Right lobe of liver (tissue), 4 donors: ENCODE measurements at regions not wholly inside any gene's neighbourhood (a gene's known extent, or its start where the extent isn't known, plus 50 kb on each side); places are given as distances from the start of the nearest gene placed in this dataset.

Experiments used
- CTCF ChIP-seq, 4 donors: fragments of 200-600 bp in 3 of 4; fragments of 450-650 bp in 1 of 4; IDR thresholded peaks; one replicate each; pipeline versions ENCODE4 v1.5.1 to v1.8.0; 2016 to 2022; ENCODE audit warnings: antibody characterized with exemption in 4 of 4, mild to moderate bottlenecking in 2 of 4
- POLR2A ChIP-seq: fragments of 450-650 bp; IDR thresholded peaks from one replicate; pipeline ENCODE4 v1.6.1; 2017; ENCODE audit warnings: antibody characterized with exemption, mild to moderate bottlenecking
- donor health status: DM: no; HTN: no; CAD: no.
- donor health status: DM: no; HTN: no; CAD: no.
- donor health status: DM: no; HTN: yes; CAD: no.

- TF ChIP-seq CTCF (IDR thresholded peaks at IDR 0.05) = no peak
- TF ChIP-seq POLR2A = no peak
These were observed 357.8 kb upstream of the RGMB start for GRCh38 chr5:98415663-98416062.
